Bronchial epithelial cell (primary cell): ENCODE measurements at regions not wholly inside any gene's neighbourhood (a gene's known extent, or its start where the extent isn't known, plus 50 kb on each side); places are given as distances from the start of the nearest gene placed in this dataset.

ENCODE experiments used
- DNase-seq: peaks from one replicate; pipeline ENCODE4 v3.0.0-alpha.2; 2010; ENCODE audit warnings: low read depth
- FAIRE-seq: peaks from 2 replicates; lab custom pipeline; 2011; peaks lifted over from hg19 to GRCh38; lab: Jason Lieb, UNC
- H3K27me3 ChIP-seq: 2 replicates; pipeline ENCODE4 v1.5.1; 2011; ENCODE audit warnings: low read length; ENCODE audit not compliant: control insufficient read depth, insufficient read depth
- H3K36me3 ChIP-seq: 2 replicates; pipeline ENCODE4 v1.5.1; 2011; ENCODE audit warnings: low read length; ENCODE audit not compliant: control insufficient read depth, insufficient read depth
- H3K4me3 ChIP-seq: 2 replicates; pipeline ENCODE4 v1.5.1; 2011; ENCODE audit warnings: mild to moderate bottlenecking, low read depth, low read length, control low read depth
- TF ChIP-seq, protein P1 (sequence below): IDR thresholded peaks from 2 replicates; pipeline ENCODE4 v1.5.1; 2011; ENCODE audit warnings: mild to moderate bottlenecking, moderate library complexity, low read length, control low read depth, inconsistent platforms; ENCODE audit not compliant: insufficient read depth, severe bottlenecking

DNA sequence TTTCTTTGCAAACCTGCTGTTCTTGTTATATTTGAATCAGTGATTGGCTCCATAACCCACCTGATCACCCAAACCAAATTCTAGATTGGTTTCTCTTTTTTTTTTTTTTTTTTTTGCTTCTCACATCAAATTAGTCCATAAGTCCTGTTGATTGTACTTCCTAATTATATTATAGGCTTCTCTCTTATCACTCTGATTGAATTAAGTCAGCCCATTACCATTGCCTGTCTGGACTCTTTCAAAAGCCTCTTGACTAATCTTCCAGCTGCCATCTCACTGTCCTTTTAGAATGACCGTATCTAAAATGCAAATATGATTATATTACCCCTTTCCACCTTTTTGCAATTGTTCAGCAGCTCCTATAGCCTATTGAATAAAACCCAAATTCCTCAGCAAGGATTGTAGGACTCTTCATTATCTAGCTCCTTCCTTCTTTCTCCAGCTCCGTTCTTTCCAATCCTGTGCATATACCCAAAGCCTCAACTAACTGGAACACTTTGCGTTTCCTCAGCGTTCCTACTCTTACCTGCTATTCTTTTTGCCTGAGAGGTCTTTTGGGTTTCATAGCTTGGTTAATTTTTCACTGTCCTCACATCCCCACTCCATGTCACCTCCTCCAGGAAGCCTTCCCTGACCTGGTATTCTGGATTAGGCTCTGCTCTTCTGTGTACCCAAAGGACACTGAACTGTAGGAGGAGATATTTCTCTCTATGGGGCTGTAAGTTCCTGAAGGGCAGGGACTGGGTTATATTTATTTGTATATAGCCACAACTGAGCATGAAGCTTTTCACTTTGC is 423.3 kb downstream of the TMEM135 start:
- TF ChIP-seq, protein P1, sequence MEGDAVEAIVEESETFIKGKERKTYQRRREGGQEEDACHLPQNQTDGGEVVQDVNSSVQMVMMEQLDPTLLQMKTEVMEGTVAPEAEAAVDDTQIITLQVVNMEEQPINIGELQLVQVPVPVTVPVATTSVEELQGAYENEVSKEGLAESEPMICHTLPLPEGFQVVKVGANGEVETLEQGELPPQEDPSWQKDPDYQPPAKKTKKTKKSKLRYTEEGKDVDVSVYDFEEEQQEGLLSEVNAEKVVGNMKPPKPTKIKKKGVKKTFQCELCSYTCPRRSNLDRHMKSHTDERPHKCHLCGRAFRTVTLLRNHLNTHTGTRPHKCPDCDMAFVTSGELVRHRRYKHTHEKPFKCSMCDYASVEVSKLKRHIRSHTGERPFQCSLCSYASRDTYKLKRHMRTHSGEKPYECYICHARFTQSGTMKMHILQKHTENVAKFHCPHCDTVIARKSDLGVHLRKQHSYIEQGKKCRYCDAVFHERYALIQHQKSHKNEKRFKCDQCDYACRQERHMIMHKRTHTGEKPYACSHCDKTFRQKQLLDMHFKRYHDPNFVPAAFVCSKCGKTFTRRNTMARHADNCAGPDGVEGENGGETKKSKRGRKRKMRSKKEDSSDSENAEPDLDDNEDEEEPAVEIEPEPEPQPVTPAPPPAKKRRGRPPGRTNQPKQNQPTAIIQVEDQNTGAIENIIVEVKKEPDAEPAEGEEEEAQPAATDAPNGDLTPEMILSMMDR: no peak
- H3K36me3 ChIP-seq: no peaks in the 10 kb centered on the region
- DNase-seq (no peak), FAIRE-seq (no peak)
- H3K4me3 ChIP-seq: no peak overlapping the region
- no peaks in the 10 kb centered on the region for H3K27me3 ChIP-seq

DNA sequence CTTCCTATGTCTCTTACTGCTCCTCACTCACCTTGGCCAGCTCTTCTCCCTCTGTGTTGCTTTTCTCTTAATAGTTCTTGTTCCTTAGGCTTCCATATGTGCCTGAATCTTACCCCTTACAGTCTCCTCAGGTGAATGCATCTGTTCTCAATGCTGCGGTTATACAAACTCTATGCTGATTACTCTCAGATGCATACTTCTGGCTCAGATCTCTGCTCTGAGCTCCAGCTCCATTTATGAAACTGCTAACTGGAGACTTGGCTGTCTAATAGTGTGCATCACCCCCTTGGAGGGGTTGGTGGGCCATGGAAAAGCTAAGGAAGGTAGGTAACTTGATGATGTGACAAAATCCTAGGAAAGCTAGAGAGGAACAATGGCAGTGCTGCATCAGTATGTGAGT is 422.5 kb downstream of the TMEM135 start:
- Histone ChIP-seq H3K4me3 (no peak overlapping the region), H3K27me3 (no peaks in the 10 kb centered on the region), H3K36me3 (no peaks in the 10 kb centered on the region)
- FAIRE-seq: peak; percentile 68
- no peak for DNase-seq
- TF ChIP-seq, protein P1: no peak

DNA sequence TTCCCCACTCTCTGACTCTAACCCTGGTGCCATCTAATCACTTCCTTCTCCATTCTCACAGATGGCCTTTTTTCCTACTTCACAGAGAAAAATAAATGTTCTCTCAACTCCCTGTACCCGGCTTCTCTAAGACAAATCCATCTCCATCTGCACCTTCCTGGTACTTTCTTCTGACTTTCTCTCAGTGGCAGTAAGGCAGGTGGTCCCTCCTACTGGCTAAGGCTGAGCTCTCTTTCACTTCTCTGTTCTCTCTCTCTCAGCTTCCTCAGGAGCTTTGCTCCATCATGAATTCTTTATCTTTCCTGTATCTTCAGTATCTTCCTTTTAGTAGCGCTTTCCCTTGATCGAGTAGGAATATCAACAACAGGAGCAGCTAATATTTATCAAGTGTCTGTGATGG is 421.6 kb downstream of the TMEM135 start:
- Histone ChIP-seq H3K36me3 (no peaks in the 10 kb centered on the region), H3K27me3 (no peaks in the 10 kb centered on the region), H3K4me3 (no peak overlapping the region)
- TF ChIP-seq, protein P1: no peak
- DNase-seq: no peak
- no peak for FAIRE-seq

DNA sequence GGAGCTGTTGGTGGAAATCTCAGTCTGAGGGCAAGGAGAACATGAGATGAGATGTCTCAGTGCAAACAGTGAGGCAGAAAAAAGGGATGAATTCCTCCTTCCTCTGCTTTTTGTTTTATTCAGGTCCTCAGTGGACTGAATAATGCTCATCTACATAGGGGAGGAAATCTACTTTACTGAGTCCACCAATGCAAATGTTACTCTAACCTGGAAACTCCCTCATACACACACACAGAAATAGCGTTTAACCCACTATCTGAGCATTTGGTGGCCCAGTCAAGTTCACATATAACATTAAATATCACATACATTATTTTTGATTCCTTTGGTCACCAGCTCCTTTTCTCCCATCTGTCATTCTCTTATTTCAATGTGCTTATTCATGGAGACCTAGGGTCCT is 418.8 kb downstream of the TMEM135 start:
- no peaks in the 10 kb centered on the region for H3K27me3 ChIP-seq
- no peaks in the 10 kb centered on the region for H3K36me3 ChIP-seq
- DNase-seq (no peak), FAIRE-seq (no peak)
- TF ChIP-seq, protein P1: no peak
- no peak overlapping the region for H3K4me3 ChIP-seq

DNA sequence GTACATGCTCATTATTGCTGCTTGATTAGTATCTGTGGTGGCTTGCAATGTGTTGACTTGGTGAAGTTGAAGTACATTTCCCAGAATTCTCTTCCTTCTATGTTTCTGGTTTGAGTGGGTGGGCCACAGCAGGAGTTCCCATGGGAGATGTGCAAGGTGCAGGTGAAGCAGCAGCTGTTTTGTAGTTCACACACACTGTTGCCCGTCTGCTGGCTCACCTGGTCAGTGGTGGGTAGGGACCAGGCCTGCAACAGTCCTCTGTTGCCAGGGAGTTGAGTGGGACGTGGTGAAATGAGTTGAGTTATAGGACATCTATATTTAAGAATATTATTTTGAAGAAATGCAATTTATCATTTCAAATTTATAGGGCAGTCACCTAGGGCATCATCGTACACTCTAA is 417.4 kb downstream of the TMEM135 start:
- DNase-seq: no peak
- FAIRE-seq: no peak
- Histone ChIP-seq H3K36me3 (no peaks in the 10 kb centered on the region), H3K27me3 (no peaks in the 10 kb centered on the region), H3K4me3 (no peak overlapping the region)
- TF ChIP-seq, protein P1: no peak

DNA sequence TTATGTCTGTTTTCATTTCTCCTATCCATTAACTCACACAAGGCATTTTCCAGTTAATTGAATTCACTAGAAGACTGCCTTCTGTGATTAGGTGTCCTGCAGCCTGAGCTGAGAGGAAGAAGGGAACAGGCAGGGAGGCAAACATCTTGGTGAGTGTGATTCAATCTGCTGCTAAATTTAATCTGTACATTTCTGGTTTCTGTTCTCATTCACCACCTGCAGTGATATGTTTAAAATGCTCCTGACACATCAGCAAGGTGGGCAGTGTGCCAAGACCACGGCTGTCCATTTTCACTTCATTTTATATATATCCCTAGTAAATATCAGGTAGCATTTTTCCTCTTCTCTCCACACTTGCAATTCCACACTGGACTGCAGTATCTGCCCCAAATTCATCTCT is 416.5 kb downstream of the TMEM135 start:
- peak; percentile 13 for DNase-seq
- no peaks in the 10 kb centered on the region for H3K36me3 ChIP-seq
- TF ChIP-seq, protein P1: no peak
- no peaks in the 10 kb centered on the region for H3K27me3 ChIP-seq
- FAIRE-seq: no peak
- H3K4me3 ChIP-seq: no peak overlapping the region
